Astrocyte of the spinal cord (primary cell): ENCODE measurements at regions not wholly inside any gene's neighbourhood (a gene's known extent, or its start where the extent isn't known, plus 50 kb on each side); places are given as distances from the start of the nearest gene placed in this dataset.
A peak's percentile ranks its signal among the peaks of the same experiment; 100 is the strongest.

Experiments
- DNase-seq: peaks from one replicate; pipeline ENCODE4 v3.0.0; 2011; ENCODE audit warnings: low read depth, low spot score
- H3K4me3 ChIP-seq: 2 replicates; pipeline ENCODE4 v1.5.1; 2011; ENCODE audit warnings: low read depth, mild to moderate bottlenecking, low read length, moderate library complexity
- in situ Hi-C: cut with HindIII; loops from 2 replicates; pipeline ENCODE4 v1.10.0; 2017; ENCODE audit warnings: low sequenced_read_pairs
- TF ChIP-seq, protein P1 (sequence below): IDR thresholded peaks from 2 replicates; pipeline ENCODE4 v1.5.1; 2012; ENCODE audit warnings: low read depth, mild to moderate bottlenecking, low read length, inconsistent platforms

GRCh38 chr4:159766241-159766640 is 663.4 kb downstream of the RAPGEF2 start:
- no peak for DNase-seq
- TF ChIP-seq, protein P1, sequence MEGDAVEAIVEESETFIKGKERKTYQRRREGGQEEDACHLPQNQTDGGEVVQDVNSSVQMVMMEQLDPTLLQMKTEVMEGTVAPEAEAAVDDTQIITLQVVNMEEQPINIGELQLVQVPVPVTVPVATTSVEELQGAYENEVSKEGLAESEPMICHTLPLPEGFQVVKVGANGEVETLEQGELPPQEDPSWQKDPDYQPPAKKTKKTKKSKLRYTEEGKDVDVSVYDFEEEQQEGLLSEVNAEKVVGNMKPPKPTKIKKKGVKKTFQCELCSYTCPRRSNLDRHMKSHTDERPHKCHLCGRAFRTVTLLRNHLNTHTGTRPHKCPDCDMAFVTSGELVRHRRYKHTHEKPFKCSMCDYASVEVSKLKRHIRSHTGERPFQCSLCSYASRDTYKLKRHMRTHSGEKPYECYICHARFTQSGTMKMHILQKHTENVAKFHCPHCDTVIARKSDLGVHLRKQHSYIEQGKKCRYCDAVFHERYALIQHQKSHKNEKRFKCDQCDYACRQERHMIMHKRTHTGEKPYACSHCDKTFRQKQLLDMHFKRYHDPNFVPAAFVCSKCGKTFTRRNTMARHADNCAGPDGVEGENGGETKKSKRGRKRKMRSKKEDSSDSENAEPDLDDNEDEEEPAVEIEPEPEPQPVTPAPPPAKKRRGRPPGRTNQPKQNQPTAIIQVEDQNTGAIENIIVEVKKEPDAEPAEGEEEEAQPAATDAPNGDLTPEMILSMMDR, result no peak
- in situ Hi-C loops, result no loop called here
- no peak overlapping the region for H3K4me3 ChIP-seq

DNA sequence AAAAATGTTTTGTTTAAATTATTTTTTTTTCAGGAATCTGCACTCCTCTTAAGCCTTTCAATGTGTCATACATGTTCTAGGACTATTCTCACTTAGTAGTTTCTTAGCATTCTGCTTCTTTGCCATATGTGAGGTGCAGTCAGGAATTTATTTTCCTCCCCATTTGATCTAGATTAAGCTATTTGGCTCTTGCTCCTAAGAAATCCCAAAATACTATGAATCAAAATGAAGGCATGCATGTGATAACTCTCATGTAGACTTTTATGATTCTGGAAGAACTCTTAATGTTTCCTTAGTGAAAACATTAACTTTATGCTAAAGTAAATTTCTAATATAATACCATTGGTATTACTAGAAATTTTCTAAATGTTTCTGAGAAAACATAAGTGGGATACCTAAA is 664.5 kb downstream of the RAPGEF2 start:
- in situ Hi-C loops, result no loop called here
- peak; percentile 6 for DNase-seq
- TF ChIP-seq, protein P1, result no peak
- no peak overlapping the region for H3K4me3 ChIP-seq

- H3K4me3 ChIP-seq, result no peak overlapping the region
- TF ChIP-seq, protein P1, result no peak
- in situ Hi-C loops, result no loop called here
- DNase-seq, result peak; percentile 55
These were observed 665.1 kb downstream of the RAPGEF2 start for GRCh38 chr4:159768016-159768415.

GRCh38 chr4:159770401-159770800 is 667.5 kb downstream of the RAPGEF2 start:
- TF ChIP-seq, protein P1, result no peak
- H3K4me3 ChIP-seq, result no peak overlapping the region
- in situ Hi-C loops, result no loop called here
- no peak for DNase-seq

DNA sequence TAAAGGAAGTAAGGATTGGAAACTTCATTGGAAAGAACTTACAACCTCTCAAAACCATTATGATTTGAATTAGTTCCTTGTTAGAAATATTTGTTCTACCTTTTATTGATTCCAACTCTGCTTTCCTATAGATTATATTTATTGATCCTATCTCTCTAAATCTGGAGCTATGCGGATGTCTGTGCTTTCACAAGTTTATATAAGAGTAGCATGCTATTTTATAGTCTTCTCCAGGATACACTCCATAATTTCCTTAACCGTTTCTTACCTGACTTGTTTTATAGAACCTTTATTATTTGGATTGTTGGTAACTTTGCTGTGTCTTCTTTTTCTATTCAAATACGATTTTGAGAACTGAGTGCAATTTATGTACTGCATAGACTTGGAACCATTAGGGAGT is 668.1 kb downstream of the RAPGEF2 start:
- no peak for DNase-seq
- in situ Hi-C loops, result no loop called here
- TF ChIP-seq, protein P1, result no peak
- no peak overlapping the region for H3K4me3 ChIP-seq

GRCh38 chr4:159776961-159777360 is 674.1 kb downstream of the RAPGEF2 start:
- H3K4me3 ChIP-seq, result no peak overlapping the region
- in situ Hi-C loops, result no loop called here
- DNase-seq, result no peak
- TF ChIP-seq, protein P1, result no peak

GRCh38 chr4:159777689-159778088 is 674.8 kb downstream of the RAPGEF2 start:
- no peak overlapping the region for H3K4me3 ChIP-seq
- DNase-seq, result no peak
- in situ Hi-C loops, result no loop called here
- TF ChIP-seq, protein P1, result no peak
